ENCODE measurements at regions not wholly inside any gene's neighbourhood (a gene's known extent, or its start where the extent isn't known, plus 50 kb on each side); places are given as distances from the start of the nearest gene placed in this dataset.

GRCh38 chr18:57900906-57901435 is 97.9 kb upstream of the ATP8B1 start:
- CTCF ChIA-PET: no interaction called here
- Histone ChIP-seq H3K9ac (no peak overlapping the region), H3F3A (replicated peaks; ENCODE audit: insufficient read depth) (no peaks in the 10 kb centered on the region), H3K9me2 (no peaks in the 10 kb centered on the region), H3K4me1 (ENCODE audit: control insufficient read depth in 1 of 2, insufficient read depth in 2 of 2, low read depth in 1 of 2, low read length in 1 of 2) (no peaks in the 10 kb centered on the region), H3K4me3 (ENCODE audit: low read depth in 2 of 2, low read length in 1 of 2) (no peak overlapping the region), H3K36me3 (replicated peaks in 1 of 2; ENCODE audit: control insufficient read depth in 1 of 2, insufficient read depth in 2 of 2, low read length in 1 of 2) (no peaks in the 10 kb centered on the region), H3K4me2 (no peak overlapping the region), H3K9me3 (no peaks in the 10 kb centered on the region), H3K79me2 (ENCODE audit: insufficient read depth) (no peaks in the 10 kb centered on the region), H3K27ac (ENCODE audit: low read depth in 2 of 2, low read length in 1 of 2) (no peak overlapping the region), H2AFZ (ENCODE audit: low read depth) (no peak overlapping the region), H4K20me1 (ENCODE audit: insufficient read depth) (no peaks in the 10 kb centered on the region), H3K27me3 (ENCODE audit: insufficient read depth) (no peaks in the 10 kb centered on the region)
- POLR2A ChIA-PET: no interaction called here
- WGBS (ENCODE audit: low lambda C conversion rate): 91% methylated on average over 2 of the region's 3 CpGs
- DNase-seq: no peak
- TF ChIP-seq SMC3 (IDR thresholded peaks at IDR 0.05; ENCODE audit: low read depth, low read length): no peak
- TF ChIP-seq RFX5 (IDR thresholded peaks at IDR 0.05; ENCODE audit: low read length): no peak
- no peak for TF ChIP-seq SIN3A (IDR thresholded peaks at IDR 0.05; ENCODE audit: borderline replicate concordance, low read depth, low read length)

- H4K20me1 ChIP-seq (ENCODE audit: insufficient read depth): no peaks in the 10 kb centered on the region
- 43% methylated on average over 4 of the region's 4 CpGs for WGBS (ENCODE audit: low lambda C conversion rate)
- H3K9ac ChIP-seq: no peak overlapping the region
- TF ChIP-seq MEF2A (IDR thresholded peaks at IDR 0.05; ENCODE audit: borderline replicate concordance, low read depth): no peak
- TF ChIP-seq RAD21 (IDR thresholded peaks at IDR 0.05; ENCODE audit: low read length): no peak
- no peak for TF ChIP-seq RFX5 (IDR thresholded peaks at IDR 0.05; ENCODE audit: low read length)
- TF ChIP-seq CHD2 (IDR thresholded peaks at IDR 0.05; ENCODE audit: low read length, partially characterized antibody): no peak
- no peak for TF ChIP-seq POLR2AphosphoS5 (IDR thresholded peaks at IDR 0.05; ENCODE audit: low read depth, low read length)
- no peak for TF ChIP-seq IRF3 (IDR thresholded peaks at IDR 0.05; ENCODE audit: low read depth, low read length)
- no peak for TF ChIP-seq EP300 (IDR thresholded peaks at IDR 0.05; ENCODE audit: borderline replicate concordance in 1 of 2, low read depth in 1 of 2, low read length in 1 of 2)
- TF ChIP-seq ZBTB33 (IDR thresholded peaks at IDR 0.05; ENCODE audit: borderline replicate concordance, low read depth): no peak
- no peak for TF ChIP-seq TCF12 (IDR thresholded peaks at IDR 0.05)
- TF ChIP-seq PBX3 (IDR thresholded peaks at IDR 0.05): no peak
- no peak for TF ChIP-seq SIN3A (IDR thresholded peaks at IDR 0.05; ENCODE audit: borderline replicate concordance, low read depth, low read length)
- no peak for TF ChIP-seq MXI1 (IDR thresholded peaks at IDR 0.05; ENCODE audit: low read depth, low read length)
- TF ChIP-seq TEAD4 (IDR thresholded peaks at IDR 0.05; ENCODE audit: borderline replicate concordance, insufficient read depth): no peak
- H3K4me2 ChIP-seq: no peak overlapping the region
- H3K27me3 ChIP-seq (ENCODE audit: insufficient read depth): no peaks in the 10 kb centered on the region
- CTCF ChIA-PET: interaction anchor here (0.9 to 2.1 kb wide), 5 partner anchors 10 to 223 kb away, joined by 3 to 10 read pairs (median 4); no protein-coding TSS in a partner anchor
- no peaks in the 10 kb centered on the region for H3K79me2 ChIP-seq (ENCODE audit: insufficient read depth)
- POLR2A ChIA-PET: no interaction called here
- H3K9me2 ChIP-seq: no peaks in the 10 kb centered on the region
- no peak overlapping the region for H2AFZ ChIP-seq (ENCODE audit: low read depth)
- no peaks in the 10 kb centered on the region for H3K4me1 ChIP-seq (ENCODE audit: control insufficient read depth in 1 of 2, insufficient read depth in 2 of 2, low read depth in 1 of 2, low read length in 1 of 2)
- no peak overlapping the region for H3K4me3 ChIP-seq (ENCODE audit: low read depth in 2 of 2, low read length in 1 of 2)
- no peaks in the 10 kb centered on the region for H3K36me3 ChIP-seq (replicated peaks in 1 of 2; ENCODE audit: control insufficient read depth in 1 of 2, insufficient read depth in 2 of 2, low read length in 1 of 2)
- no peak for DNase-seq
- H3F3A ChIP-seq (replicated peaks; ENCODE audit: insufficient read depth): no peaks in the 10 kb centered on the region
- no peak overlapping the region for H3K27ac ChIP-seq (ENCODE audit: low read depth in 2 of 2, low read length in 1 of 2)
- no peaks in the 10 kb centered on the region for H3K9me3 ChIP-seq
Measured at GRCh38 chr18:57898506-57899124, 95.5 kb upstream of the ATP8B1 start.
